Forelimb muscle (tissue), 1 donor: ENCODE measurements at regions not wholly inside any gene's neighbourhood (a gene's known extent, or its start where the extent isn't known, plus 50 kb on each side); places are given as distances from the start of the nearest gene placed in this dataset.

Experiments used
- DNase-seq: peaks from one replicate; pipeline ENCODE4 v3.0.0-alpha.2; 2013; ENCODE audit warnings: low read depth

DNA sequence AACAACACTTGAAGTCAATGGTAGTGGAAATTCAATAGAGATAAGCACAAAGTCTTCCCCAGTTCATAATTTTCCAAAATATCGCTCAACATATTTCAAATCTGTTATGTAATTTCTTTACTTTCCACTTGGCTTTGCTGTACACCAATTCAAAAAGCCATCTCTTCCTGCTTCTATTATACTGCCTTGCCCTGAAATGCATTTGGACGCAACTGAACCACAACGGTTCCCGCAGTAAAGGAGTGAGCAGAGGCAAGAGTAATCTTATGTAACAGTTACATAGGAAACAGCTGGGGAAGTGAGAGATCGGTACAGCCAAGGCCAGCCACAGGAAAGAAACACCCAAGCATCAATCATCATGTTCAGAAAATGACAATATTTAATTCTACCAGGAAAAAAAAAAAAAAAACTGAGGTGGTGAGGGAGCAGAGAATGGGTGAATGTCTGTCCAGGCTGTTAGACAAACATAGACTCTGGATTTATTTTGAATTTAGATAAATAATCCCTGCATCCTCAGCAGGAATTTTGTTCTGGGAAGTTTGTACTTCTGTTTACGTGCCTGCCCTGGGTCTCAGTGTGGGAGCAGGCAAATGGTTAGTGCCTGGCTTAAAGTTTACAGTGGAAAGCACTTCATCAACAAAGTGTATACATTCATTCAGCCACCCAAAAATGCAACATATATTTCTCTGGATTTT lies 392.2 kb downstream of the ETS1 start:
- DNase-seq = peak; percentile 25

- no peak for DNase-seq
Measured at GRCh38 chr11:128194216-128194615, 393.1 kb downstream of the ETS1 start.

- no peak for DNase-seq
Measured at GRCh38 chr11:128193615-128194014, 393.7 kb downstream of the ETS1 start.

GRCh38 chr11:128190312-128190711 lies 397.0 kb downstream of the ETS1 start:
- DNase-seq = no peak

GRCh38 chr11:128189823-128190222 lies 397.5 kb downstream of the ETS1 start:
- DNase-seq = no peak

GRCh38 chr11:128188346-128189004 lies 398.9 kb downstream of the ETS1 start:
- no peak for DNase-seq

DNA sequence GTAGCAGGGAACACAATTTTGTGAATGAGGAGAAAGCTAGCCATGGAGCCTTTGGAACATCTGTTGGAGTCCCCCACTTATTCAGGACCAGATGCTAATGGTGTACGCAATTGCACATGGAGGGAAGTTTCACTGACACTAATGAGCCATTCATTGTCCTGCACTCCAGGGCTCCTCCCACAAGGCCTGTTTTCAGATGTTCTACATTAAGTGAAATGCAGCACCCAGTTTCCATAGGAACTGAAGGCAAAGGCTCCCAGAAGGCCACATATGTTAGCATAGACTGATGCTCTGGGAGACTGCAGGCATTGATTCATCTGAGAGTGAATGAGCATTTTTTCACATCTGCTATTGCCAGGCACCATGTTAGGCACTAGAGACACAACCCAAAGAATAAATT lies 399.5 kb downstream of the ETS1 start:
- no peak for DNase-seq

- no peak for DNase-seq
Measured at GRCh38 chr11:128187377-128187776, 400.0 kb downstream of the ETS1 start.

DNA sequence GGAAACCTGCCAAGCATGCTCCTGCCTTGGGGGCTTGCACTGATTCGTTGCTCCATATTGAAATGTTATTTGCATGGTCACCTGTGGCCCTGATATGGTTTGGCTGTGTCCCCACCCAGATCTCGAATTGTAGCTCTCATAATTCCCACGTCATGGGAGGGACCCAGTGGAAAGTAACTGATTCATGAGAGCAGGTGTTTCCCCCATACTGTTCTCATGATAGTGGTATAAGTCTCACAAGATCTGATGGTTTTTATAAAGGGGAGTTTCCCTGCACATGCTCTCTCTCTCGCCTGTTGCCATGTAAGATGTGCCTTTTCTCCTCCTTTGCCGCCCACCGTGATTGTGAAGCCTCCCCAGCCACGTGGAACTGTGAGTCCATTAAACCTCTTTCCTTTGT lies 402.4 kb downstream of the ETS1 start:
- no peak for DNase-seq

- no peak for DNase-seq
Measured at GRCh38 chr11:128182844-128183243, 404.5 kb downstream of the ETS1 start.

GRCh38 chr11:128181984-128182383 lies 405.4 kb downstream of the ETS1 start:
- no peak for DNase-seq

DNA sequence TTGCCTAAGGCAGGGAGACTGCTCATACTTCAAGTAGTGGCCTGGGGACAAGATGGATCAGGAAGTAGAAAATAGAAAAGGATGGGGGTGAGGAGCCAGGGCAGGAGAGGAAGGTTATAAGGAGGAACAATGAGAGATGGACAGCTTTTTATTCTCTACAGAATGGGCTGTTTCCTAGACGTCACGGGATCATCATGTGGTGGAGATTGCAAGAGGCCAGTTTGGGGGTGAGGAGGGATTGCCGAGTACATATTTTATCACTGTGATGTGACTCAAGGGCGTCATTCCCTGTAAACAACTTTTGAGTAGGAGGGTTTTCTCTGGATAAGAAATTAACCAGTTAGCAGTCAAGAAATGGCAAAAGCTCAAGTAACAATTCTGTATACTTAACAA lies 406.3 kb downstream of the ETS1 start:
- no peak for DNase-seq

DNA sequence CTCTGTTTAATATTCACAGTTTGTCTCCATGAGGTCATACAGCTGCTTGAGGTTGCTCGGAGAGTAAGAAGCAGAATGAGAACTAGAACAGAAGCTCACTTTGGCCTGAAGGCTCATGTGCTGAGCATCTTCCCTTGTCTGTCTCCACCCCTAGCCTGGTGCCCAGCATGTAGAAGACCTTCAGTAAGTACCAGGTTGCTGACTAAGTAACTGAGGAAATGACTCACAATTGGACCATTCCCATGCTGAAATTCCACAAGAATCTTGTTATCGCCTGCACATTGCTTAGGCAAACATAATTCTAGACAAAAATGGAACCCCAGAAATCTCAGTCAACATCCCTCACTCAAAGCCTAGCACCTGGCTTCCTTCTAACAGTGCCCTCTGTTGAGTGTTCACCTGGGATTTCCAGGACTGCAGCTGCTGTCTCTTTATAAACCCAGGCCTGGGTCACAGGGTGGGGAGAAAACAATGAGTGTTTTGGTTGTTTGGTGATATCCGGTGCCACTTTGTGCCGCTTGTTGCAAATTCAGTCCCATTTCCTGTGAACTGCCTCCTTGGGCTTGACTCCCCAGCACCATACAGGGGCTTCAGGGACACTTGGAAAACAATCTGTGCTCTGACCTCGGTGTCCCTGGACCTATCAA lies 406.8 kb downstream of the ETS1 start:
- no peak for DNase-seq

- no peak for DNase-seq
Measured at GRCh38 chr11:128179512-128179911, 407.8 kb downstream of the ETS1 start.

GRCh38 chr11:128179039-128179438 lies 408.3 kb downstream of the ETS1 start:
- no peak for DNase-seq

GRCh38 chr11:128174465-128175291 lies 412.7 kb downstream of the ETS1 start:
- no peak for DNase-seq

DNA sequence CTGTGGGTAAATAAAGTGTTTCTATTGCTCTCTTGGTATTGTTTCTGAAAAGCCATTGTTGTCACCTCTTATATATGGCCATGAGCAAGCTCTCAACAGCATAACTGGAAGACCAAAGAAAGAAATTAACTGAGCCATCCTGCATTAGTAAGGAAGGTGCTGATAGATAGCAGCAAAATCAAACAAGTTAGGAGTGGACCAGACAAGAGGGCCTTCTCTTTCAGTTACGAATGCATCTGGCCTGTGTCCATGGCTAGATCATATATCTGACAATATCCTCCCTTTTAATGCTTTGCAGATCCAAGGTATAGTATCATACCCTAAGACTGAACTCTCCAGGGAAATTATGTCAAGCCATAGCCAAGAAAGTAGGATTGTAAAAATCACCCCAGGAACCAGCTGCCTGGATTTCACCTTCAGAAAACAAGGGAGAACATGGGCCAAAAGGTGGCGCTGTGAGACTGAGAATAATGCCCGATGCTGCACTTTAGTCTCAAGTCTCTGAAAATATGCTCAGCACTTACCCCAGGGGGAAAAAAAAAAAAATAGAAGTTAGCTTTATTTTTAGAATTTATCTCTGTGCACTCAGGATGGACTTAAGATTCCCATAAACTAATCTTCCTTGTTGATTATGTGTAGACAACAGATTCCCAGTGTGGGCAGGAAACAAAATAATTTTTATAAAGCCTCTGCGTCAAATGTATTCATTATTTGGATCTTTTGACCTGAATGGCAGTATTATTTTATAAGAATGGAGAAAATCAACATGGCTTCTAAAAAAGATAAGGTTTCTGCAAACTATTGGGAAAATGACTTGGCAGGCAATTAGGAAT lies 415.1 kb downstream of the ETS1 start:
- DNase-seq = peak; percentile 89

DNA sequence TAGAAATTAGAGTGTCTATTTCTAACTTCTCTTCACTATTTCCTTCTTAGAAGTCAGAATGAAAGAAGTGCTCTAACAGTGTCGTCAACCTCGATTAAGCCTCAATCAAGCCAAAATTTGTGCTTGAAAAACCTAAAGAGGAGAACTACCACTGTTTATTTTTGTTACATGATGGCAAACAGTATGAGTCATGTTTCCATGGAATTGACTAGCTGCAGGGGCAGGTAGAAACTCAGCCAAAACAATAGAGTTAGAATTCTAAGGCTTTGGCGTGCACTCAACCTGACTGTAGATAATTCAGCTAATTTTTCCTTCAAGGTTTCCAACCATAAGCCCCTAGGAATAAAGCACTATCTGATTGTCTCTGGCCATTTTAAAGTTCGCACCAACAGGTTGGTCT lies 415.9 kb downstream of the ETS1 start:
- DNase-seq = no peak

DNA sequence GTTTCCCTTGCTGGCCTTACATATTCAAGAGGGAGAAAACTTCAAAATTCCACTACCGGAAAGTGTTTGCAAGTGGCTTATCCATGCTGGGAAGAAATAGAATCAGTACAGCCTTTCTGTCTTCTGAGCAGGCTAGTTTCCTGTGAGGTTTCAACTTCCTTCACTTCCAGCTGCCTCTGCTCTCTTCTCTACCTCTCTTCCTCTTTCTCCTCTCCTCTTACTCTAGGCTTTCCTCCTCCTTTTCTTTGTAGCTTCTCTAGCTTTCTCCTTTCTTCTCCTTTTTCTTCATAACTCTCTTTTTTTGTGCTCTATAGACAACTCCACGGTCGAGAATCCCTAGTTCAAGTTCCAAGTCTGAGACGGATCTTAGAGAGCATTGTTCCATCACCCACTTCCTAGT lies 421.8 kb downstream of the ETS1 start:
- DNase-seq = no peak

DNA sequence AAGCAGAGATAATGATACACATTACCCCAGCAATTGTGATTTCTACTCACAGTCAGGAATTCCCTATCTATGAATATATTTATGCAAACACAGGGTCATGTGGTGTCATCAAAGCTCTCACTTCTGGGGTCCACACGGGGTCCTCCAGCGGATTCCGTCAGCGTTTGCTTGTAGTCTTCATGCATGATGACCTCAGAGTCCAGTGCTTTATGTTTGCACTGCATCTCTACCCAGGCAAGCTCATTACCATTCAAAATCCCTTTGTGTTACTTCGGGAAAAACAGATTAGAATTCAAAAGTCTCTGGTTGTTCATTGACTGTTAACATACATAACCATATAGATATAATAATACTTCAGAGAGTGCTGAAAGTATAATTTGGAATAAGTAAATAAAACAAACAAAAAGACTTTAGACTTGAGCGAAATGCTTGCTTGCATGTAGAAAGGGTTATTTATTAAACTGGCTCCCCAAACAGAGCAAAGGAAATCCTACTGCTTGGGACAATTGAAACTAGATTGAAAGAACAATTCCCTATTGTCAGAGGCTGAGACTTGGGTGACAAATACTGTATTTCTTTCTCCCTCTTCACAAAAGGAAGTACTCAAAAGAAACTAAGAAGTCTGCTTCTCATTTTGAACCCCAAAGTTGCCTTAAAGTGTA lies 423.1 kb downstream of the ETS1 start:
- DNase-seq = no peak

DNA sequence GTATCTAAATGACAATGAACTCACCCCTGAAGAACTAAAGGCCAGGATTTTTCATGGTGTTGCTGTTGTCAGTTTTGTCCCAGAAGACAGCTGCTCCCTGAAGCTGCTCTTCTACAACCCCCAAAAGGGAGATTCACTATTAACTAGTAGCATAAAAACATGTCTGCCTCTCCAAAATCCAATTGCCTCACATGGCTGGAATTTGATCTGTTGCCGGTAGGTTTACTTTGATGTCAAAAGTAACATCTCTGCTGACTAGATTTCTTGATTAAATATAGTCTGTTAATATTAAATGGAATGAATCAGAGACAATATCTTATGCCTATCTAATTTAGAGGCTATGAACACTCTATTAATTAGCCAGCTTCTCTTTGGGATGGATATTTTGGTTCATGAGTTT lies 425.4 kb downstream of the ETS1 start:
- no peak for DNase-seq
